ENCODE measurements at regions not wholly inside any gene's neighbourhood (a gene's known extent, or its start where the extent isn't known, plus 50 kb on each side); places are given as distances from the start of the nearest gene placed in this dataset.

- TF ChIP-seq SUZ12 (IDR thresholded peaks at IDR 0.05; ENCODE audit: low read length): no peak
These were observed 126.1 kb upstream of the SNTG2 start (continued) for GRCh38 chr2:824524-824923.
